ENCODE measurements at regions not wholly inside any gene's neighbourhood (a gene's known extent, or its start where the extent isn't known, plus 50 kb on each side); places are given as distances from the start of the nearest gene placed in this dataset.

- no peak for TF ChIP-seq CTCF (IDR thresholded peaks at IDR 0.05)
- no peak for TF ChIP-seq POLR2A (IDR thresholded peaks at IDR 0.05)
These were observed 337.5 kb downstream of the FLRT2 start for GRCh38 chr14:85867450-85867849.
